Lung (tissue), 11 donors: ENCODE measurements at regions not wholly inside any gene's neighbourhood (a gene's known extent, or its start where the extent isn't known, plus 50 kb on each side); places are given as distances from the start of the nearest gene placed in this dataset.
"Not testable (repeated sequence)": the region's sequence is repeated elsewhere in the genome, so short reads cannot be mapped to it uniquely, and the experiment has no call there.

Experiments
- ATAC-seq: fragments of 200-7000 bp; cut with Tn5 transposase; one replicate; pipeline ENCODE4 v1.9.1; 2020; ENCODE audit warnings: moderate number of reproducible peaks; ENCODE audit not compliant: insufficient read depth, low FRiP score
- DNase-seq, 3 donors: peaks; one replicate each; pipeline ENCODE4 v3.0.0-alpha.2; 2013 to 2017
- H3K27ac ChIP-seq, 2 donors: one replicate each; pipeline ENCODE4 v1.5.1; 2013; ENCODE audit warnings: mild to moderate bottlenecking in 2 of 2, moderate library complexity in 2 of 2, control low read depth in 1 of 2, inconsistent platforms in 1 of 2, low read depth in 1 of 2, low read length in 1 of 2
- H3K27me3 ChIP-seq, 3 donors: one replicate each; pipeline ENCODE4 v1.5.1; 2013; ENCODE audit warnings: low read length in 2 of 3; ENCODE audit not compliant: control insufficient read depth in 3 of 3, insufficient read depth in 3 of 3
- H3K36me3 ChIP-seq, 4 donors: one replicate each; pipeline ENCODE4 v1.5.1; 2013; ENCODE audit warnings: low read length in 4 of 4, mild to moderate bottlenecking in 1 of 4, moderate library complexity in 1 of 4; ENCODE audit not compliant: control insufficient read depth in 4 of 4, insufficient read depth in 4 of 4
- H3K4me1 ChIP-seq, 5 donors: one replicate each; pipeline ENCODE4 v1.5.1; 2013; ENCODE audit warnings: low read length in 5 of 5, mild to moderate bottlenecking in 2 of 5, moderate library complexity in 1 of 5; ENCODE audit not compliant: control insufficient read depth in 5 of 5, insufficient read depth in 5 of 5
- H3K4me3 ChIP-seq: one replicate; pipeline ENCODE4 v1.5.1; 2013; ENCODE audit warnings: mild to moderate bottlenecking, control low read depth, moderate library complexity
- H3K9ac ChIP-seq, 2 donors: one replicate each; pipeline ENCODE4 v1.5.1; 2013; ENCODE audit warnings: low read length in 2 of 2, control low read depth in 1 of 2; ENCODE audit not compliant: insufficient read depth in 1 of 2
- H3K9me3 ChIP-seq, 4 donors: one replicate each; pipeline ENCODE4 v1.5.1; 2013; ENCODE audit warnings: low read length in 3 of 4, mild to moderate bottlenecking in 1 of 4, moderate library complexity in 1 of 4; ENCODE audit not compliant: control insufficient read depth in 4 of 4, insufficient read depth in 3 of 4
- CTCF ChIP-seq: IDR thresholded peaks from 2 replicates; pipeline ENCODE4 v1.5.1; 2012; ENCODE audit warnings: mild to moderate bottlenecking; ENCODE audit errors: control extremely low read depth, extremely low read depth
- WGBS, 2 donors: extraction: QIAGEN DNeasy Blood & Tissue Kit; methylation state at CpG; one replicate each; pipeline ENCODE4 v1.1.7; 2013; 5-methylcytosine and 5-hydroxymethylcytosine counted together
- donor health status: control.
- donor health status: control.
- donor health status: Bipolar disorder and iron deficiency.
- donor health status: healthy.
- donor health status: DM: yes; HTN: yes; CAD: no.

- no peaks in the 10 kb centered on the region for H3K27me3 ChIP-seq
- ATAC-seq (no peak), DNase-seq (no peak)
- no peak overlapping the region for H3K4me3 ChIP-seq
- peaks cover 0 to 3% (median 1%) of the 10 kb centered on the region in 4 donors for H3K9me3 ChIP-seq
- H3K4me1 ChIP-seq: no peaks in the 10 kb centered on the region
- H3K9ac ChIP-seq: no peak overlapping the region
- H3K27ac ChIP-seq: no peak overlapping the region
- H3K36me3 ChIP-seq: no peaks in the 10 kb centered on the region
- 90 to 95% methylated on average over 2 of the region's 2 CpGs for WGBS, 2 donors
- no peak for TF ChIP-seq CTCF
Measured at GRCh38 chr12:86565038-86565437, 308.8 kb upstream of the MGAT4C start.

GRCh38 chr12:86555491-86555890, 299.3 kb upstream of the MGAT4C start:
- not testable (repeated sequence) for ATAC-seq, H3K4me1 ChIP-seq, H3K9me3 ChIP-seq, H3K27ac ChIP-seq, DNase-seq, H3K27me3 ChIP-seq, H3K9ac ChIP-seq, H3K4me3 ChIP-seq, H3K36me3 ChIP-seq
- WGBS, 2 donors: 68 to 70% methylated on average over 5 of the region's 5 CpGs

- no peak for TF ChIP-seq CTCF
- 80 to 83% methylated on average over 1 of the region's 1 CpG for WGBS, 2 donors
- Histone ChIP-seq H3K9ac (no peak overlapping the region), H3K9me3 (peaks cover 0 to 4% (median 0%) of the 10 kb centered on the region in 4 donors), H3K27me3 (no peaks in the 10 kb centered on the region), H3K27ac (no peak overlapping the region), H3K4me3 (no peak overlapping the region), H3K4me1 (no peaks in the 10 kb centered on the region), H3K36me3 (no peaks in the 10 kb centered on the region)
- DNase-seq (no peak), ATAC-seq (no peak)
Measured at GRCh38 chr12:86551146-86551571, 295.0 kb upstream of the MGAT4C start.

- Histone ChIP-seq H3K9ac (no peak overlapping the region), H3K4me3 (no peak overlapping the region), H3K27me3 (no peaks in the 10 kb centered on the region), H3K27ac (no peak overlapping the region), H3K36me3 (no peaks in the 10 kb centered on the region), H3K4me1 (no peaks in the 10 kb centered on the region), H3K9me3 (peaks cover 0 to 4% (median 0%) of the 10 kb centered on the region in 4 donors)
- no peak for DNase-seq
- 87 to 95% methylated on average over 7 of the region's 7 CpGs for WGBS, 2 donors
- no peak for ATAC-seq
- no peak for TF ChIP-seq CTCF
Measured at GRCh38 chr12:86550218-86551145, 294.3 kb upstream of the MGAT4C start.
